H9 (cell line): ENCODE measurements at regions not wholly inside any gene's neighbourhood (a gene's known extent, or its start where the extent isn't known, plus 50 kb on each side); places are given as distances from the start of the nearest gene placed in this dataset.

Experiments
- DNase-seq: peaks from one replicate; pipeline ENCODE4 v3.0.0-alpha.2; 2017
- H2AFZ ChIP-seq: one replicate; pipeline ENCODE4 v1.6.1; 2013; ENCODE audit warnings: mild to moderate bottlenecking, low read length, control low read depth, moderate library complexity
- H2AK5ac ChIP-seq: 2 replicates; pipeline ENCODE4 v1.6.1; 2013; ENCODE audit warnings: low read length, control low read depth, mixed read lengths; ENCODE audit not compliant: insufficient read length
- H2BK120ac ChIP-seq: one replicate; pipeline ENCODE4 v1.6.1; 2013; ENCODE audit warnings: low read depth, mild to moderate bottlenecking, low read length, control low read depth, inconsistent platforms; ENCODE audit not compliant: poor library complexity, severe bottlenecking
- H2BK12ac ChIP-seq: 2 replicates; pipeline ENCODE4 v1.6.1; 2013; ENCODE audit warnings: low read length, control low read depth, mixed read lengths, low read depth; ENCODE audit not compliant: insufficient read length
- H2BK15ac ChIP-seq: 2 replicates; pipeline ENCODE4 v1.6.1; 2013; ENCODE audit warnings: low read depth, low read length, control low read depth
- H2BK20ac ChIP-seq: one replicate; pipeline ENCODE4 v1.6.1; 2013; ENCODE audit warnings: low read depth, mild to moderate bottlenecking, low read length, control low read depth, inconsistent platforms; ENCODE audit not compliant: poor library complexity, severe bottlenecking
- H2BK5ac ChIP-seq: 2 replicates; pipeline ENCODE4 v1.6.1; 2013; ENCODE audit warnings: low read length, control low read depth, mixed read lengths; ENCODE audit not compliant: insufficient read length
- H3K14ac ChIP-seq: 2 replicates; pipeline ENCODE4 v1.6.1; 2013; ENCODE audit warnings: low read length, control low read depth; ENCODE audit not compliant: insufficient read depth
- H3K18ac ChIP-seq: 2 replicates; pipeline ENCODE4 v1.6.1; 2013; ENCODE audit warnings: low read depth, mild to moderate bottlenecking, mixed read lengths, low read length, control low read depth; ENCODE audit not compliant: insufficient read length
- H3K23ac ChIP-seq: 2 replicates; pipeline ENCODE4 v1.6.1; 2013; ENCODE audit warnings: low read length, control low read depth, mixed read lengths, low read depth; ENCODE audit not compliant: insufficient read length
- H3K23me2 ChIP-seq: 2 replicates; pipeline ENCODE4 v1.6.1; 2013; ENCODE audit warnings: low read depth, mild to moderate bottlenecking, mixed read lengths, low read length, control low read depth; ENCODE audit not compliant: insufficient read length, poor library complexity, severe bottlenecking
- H3K27ac ChIP-seq: 2 replicates; pipeline ENCODE4 v1.5.1; 2013; ENCODE audit warnings: low read length, control low read depth, mixed read lengths, low read depth; ENCODE audit not compliant: insufficient read length
- H3K27me3 ChIP-seq: 2 replicates; pipeline ENCODE4 v1.6.1; 2013; ENCODE audit warnings: low read length, control low read depth, inconsistent platforms; ENCODE audit not compliant: insufficient read depth
- H3K4ac ChIP-seq: 2 replicates; pipeline ENCODE4 v1.6.1; 2013; ENCODE audit warnings: low read depth, mild to moderate bottlenecking, control low read depth, inconsistent platforms, low read length, moderate library complexity
- H3K4me1 ChIP-seq: 2 replicates; pipeline ENCODE4 v1.6.1; 2013; ENCODE audit warnings: low read length, control low read depth, inconsistent platforms; ENCODE audit not compliant: insufficient read depth
- H3K4me2 ChIP-seq: 2 replicates; pipeline ENCODE4 v1.6.1; 2013; ENCODE audit warnings: low read length, control low read depth, mixed read lengths; ENCODE audit not compliant: insufficient read length, insufficient read depth
- H3K56ac ChIP-seq: 2 replicates; pipeline ENCODE4 v1.6.1; 2013; ENCODE audit warnings: low read depth, mild to moderate bottlenecking, mixed read lengths, low read length, control low read depth; ENCODE audit not compliant: insufficient read length
- H3K79me1 ChIP-seq: 2 replicates; pipeline ENCODE4 v1.6.1; 2013; ENCODE audit warnings: low read depth, mild to moderate bottlenecking, moderate library complexity, low read length, control low read depth, inconsistent platforms; ENCODE audit not compliant: insufficient read depth, poor library complexity, severe bottlenecking
- H3K79me2 ChIP-seq: 2 replicates; pipeline ENCODE4 v1.6.1; 2013; ENCODE audit warnings: low read length, control low read depth, inconsistent platforms; ENCODE audit not compliant: insufficient read depth
- H3K9ac ChIP-seq: 2 replicates; pipeline ENCODE4 v1.6.1; 2013; ENCODE audit warnings: low read length, control low read depth, mixed read lengths; ENCODE audit not compliant: insufficient read length; ENCODE audit errors: extremely low read depth
- H3K9me3 ChIP-seq: one replicate; pipeline ENCODE4 v1.6.1; 2013; ENCODE audit warnings: low read depth, low read length, inconsistent platforms; ENCODE audit not compliant: control insufficient read depth
- H3T11ph ChIP-seq: one replicate; pipeline ENCODE4 v1.6.1; 2013; ENCODE audit warnings: mild to moderate bottlenecking, low read length, control low read depth, inconsistent platforms
- H4K20me1 ChIP-seq: one replicate; pipeline ENCODE4 v1.6.1; 2013; ENCODE audit not compliant: control insufficient read depth, insufficient read length, insufficient read depth
- H4K5ac ChIP-seq: 2 replicates; pipeline ENCODE4 v1.6.1; 2013; ENCODE audit warnings: low read depth, mild to moderate bottlenecking, mixed read lengths, low read length, control low read depth; ENCODE audit not compliant: insufficient read length
- H4K8ac ChIP-seq: replicated peaks from 2 replicates; pipeline ENCODE4 v1.6.1; 2013; ENCODE audit warnings: low read length, control low read depth, mixed read lengths, low read depth; ENCODE audit not compliant: insufficient read length
- H4K91ac ChIP-seq: 2 replicates; pipeline ENCODE4 v1.6.1; 2013; ENCODE audit warnings: low read depth, mild to moderate bottlenecking, moderate library complexity, mixed read lengths, low read length, control low read depth; ENCODE audit not compliant: insufficient read length
- H3K27ac Mint-ChIP-seq, 3 experiments: 2 replicates in 2 of 3; 3 replicates in 1 of 3; pipeline ENCODE4 v1.8.0; 2020 to 2021; ENCODE audit warnings: mixed read lengths in 3 of 3, mild to moderate bottlenecking in 1 of 3, moderate library complexity in 1 of 3
- H3K27me3 Mint-ChIP-seq: 2 replicates; pipeline ENCODE4 v1.8.0; 2021; ENCODE audit warnings: low read depth, mild to moderate bottlenecking, moderate library complexity, mixed read lengths
- H3K36me3 Mint-ChIP-seq, 3 experiments: 2 replicates in 2 of 3; 3 replicates in 1 of 3; pipeline ENCODE4 v1.8.0; 2020 to 2021; ENCODE audit warnings: low read depth in 3 of 3, mixed read lengths in 3 of 3; ENCODE audit not compliant: insufficient read depth in 1 of 3
- H3K4me1 Mint-ChIP-seq, 2 experiments: 2 replicates each; pipeline ENCODE4 v1.8.0; 2020; ENCODE audit warnings: mixed read lengths in 2 of 2
- H3K4me3 Mint-ChIP-seq, 2 experiments: 2 replicates in 1 of 2; 3 replicates in 1 of 2; pipeline ENCODE4 v1.8.0; 2020 to 2021; ENCODE audit warnings: mild to moderate bottlenecking in 2 of 2, mixed read lengths in 2 of 2, moderate library complexity in 1 of 2
- H3K9me3 Mint-ChIP-seq, 2 experiments: 2 replicates in 1 of 2; 3 replicates in 1 of 2; pipeline ENCODE4 v1.8.0; 2020; ENCODE audit warnings: mild to moderate bottlenecking in 2 of 2, mixed read lengths in 2 of 2, moderate library complexity in 1 of 2
- WGBS: extraction: QIAGEN DNeasy Blood & Tissue Kit; methylation state at CpG from one replicate; pipeline ENCODE4 v1.1.7; 2013; ENCODE audit warnings: missing lambda C conversion rate, low lambda C conversion rate, mixed read lengths; ENCODE audit not compliant: insufficient read length; ENCODE audit errors: extremely low coverage; 5-methylcytosine and 5-hydroxymethylcytosine counted together
- TF ChIP-seq, protein P1 (sequence below): fragments of 200-600 bp; sonication (generic); conservative IDR thresholded peaks from 3 replicates; pipeline ENCODE4 v1.8.0; 2021; ENCODE audit warnings: antibody characterized with exemption, mild to moderate bottlenecking

DNA sequence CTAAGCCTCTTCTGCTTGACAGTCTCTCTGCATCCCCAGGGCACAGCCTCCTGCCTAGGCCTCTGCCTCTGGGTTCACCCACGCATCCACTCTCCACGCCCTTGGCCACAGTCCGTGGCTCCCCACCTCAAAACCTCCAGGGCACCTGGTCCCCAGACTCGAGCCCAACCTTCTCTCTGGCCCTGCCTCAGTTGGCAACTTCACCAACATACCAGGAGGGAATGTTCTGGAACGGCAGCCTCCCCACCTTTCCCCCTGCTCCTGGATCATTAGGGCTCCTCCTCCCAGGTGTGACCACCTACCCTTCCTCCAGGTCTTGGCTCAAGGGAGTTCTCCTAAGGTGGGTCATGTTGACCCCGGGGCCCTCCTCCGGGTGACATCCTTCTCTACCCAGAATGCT lies 69.1 kb downstream of the SOX1 start:
- no peak overlapping the region for H4K8ac ChIP-seq
- no peak overlapping the region for H3K4ac ChIP-seq
- no peaks in the 10 kb centered on the region for H4K20me1 ChIP-seq
- H2BK20ac ChIP-seq: no peak overlapping the region
- Mint-ChIP-seq H3K4me3 (no peak overlapping the region; a peak in 1 of 5 replicates), H3K27me3 (peaks cover 40% of the 10 kb centered on the region), H3K27ac (no peak overlapping the region), H3K9me3 (no peaks in the 10 kb centered on the region; a peak in 1 of 5 replicates), H3K4me1 (0 out of 4 replicates have a peak, but pooled peaks cover 0 to 3% of the 10 kb centered on the region in 2 experiments), H3K36me3 (no peaks in the 10 kb centered on the region)
- no peaks in the 10 kb centered on the region for H3K79me2 ChIP-seq
- H2AFZ ChIP-seq: no peak overlapping the region
- H3K23me2 ChIP-seq: no peaks in the 10 kb centered on the region
- no peaks in the 10 kb centered on the region for H3K79me1 ChIP-seq
- H2BK15ac ChIP-seq: 0 out of 2 replicates have a peak overlapping the region, but pooled peaks have one; percentile 37
- H3K4me2 ChIP-seq: no peak overlapping the region
- H3K9me3 ChIP-seq: no peaks in the 10 kb centered on the region
- H2BK120ac ChIP-seq: no peak overlapping the region
- H3K4me1 ChIP-seq: no peaks in the 10 kb centered on the region
- no peak overlapping the region for H4K5ac ChIP-seq
- no peak for DNase-seq
- no peak overlapping the region for H4K91ac ChIP-seq
- no peak overlapping the region for H3K56ac ChIP-seq
- no peak overlapping the region for H3K14ac ChIP-seq
- H3T11ph ChIP-seq: no peak overlapping the region
- WGBS: no CpG with 5 or more reads among the region's 7 CpGs
- no peak overlapping the region for H2BK12ac ChIP-seq
- H3K23ac ChIP-seq: no peak overlapping the region
- no peak overlapping the region for H3K18ac ChIP-seq
- H3K27me3 ChIP-seq: no peaks in the 10 kb centered on the region
- no peak overlapping the region for H2BK5ac ChIP-seq
- no peak overlapping the region for H3K27ac ChIP-seq
- no peak overlapping the region for H3K9ac ChIP-seq
- TF ChIP-seq, protein P1, sequence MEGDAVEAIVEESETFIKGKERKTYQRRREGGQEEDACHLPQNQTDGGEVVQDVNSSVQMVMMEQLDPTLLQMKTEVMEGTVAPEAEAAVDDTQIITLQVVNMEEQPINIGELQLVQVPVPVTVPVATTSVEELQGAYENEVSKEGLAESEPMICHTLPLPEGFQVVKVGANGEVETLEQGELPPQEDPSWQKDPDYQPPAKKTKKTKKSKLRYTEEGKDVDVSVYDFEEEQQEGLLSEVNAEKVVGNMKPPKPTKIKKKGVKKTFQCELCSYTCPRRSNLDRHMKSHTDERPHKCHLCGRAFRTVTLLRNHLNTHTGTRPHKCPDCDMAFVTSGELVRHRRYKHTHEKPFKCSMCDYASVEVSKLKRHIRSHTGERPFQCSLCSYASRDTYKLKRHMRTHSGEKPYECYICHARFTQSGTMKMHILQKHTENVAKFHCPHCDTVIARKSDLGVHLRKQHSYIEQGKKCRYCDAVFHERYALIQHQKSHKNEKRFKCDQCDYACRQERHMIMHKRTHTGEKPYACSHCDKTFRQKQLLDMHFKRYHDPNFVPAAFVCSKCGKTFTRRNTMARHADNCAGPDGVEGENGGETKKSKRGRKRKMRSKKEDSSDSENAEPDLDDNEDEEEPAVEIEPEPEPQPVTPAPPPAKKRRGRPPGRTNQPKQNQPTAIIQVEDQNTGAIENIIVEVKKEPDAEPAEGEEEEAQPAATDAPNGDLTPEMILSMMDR: no peak
- H2AK5ac ChIP-seq: no peak overlapping the region
